HG03521 (cell line): ENCODE measurements at regions not wholly inside any gene's neighbourhood (a gene's known extent, or its start where the extent isn't known, plus 50 kb on each side); places are given as distances from the start of the nearest gene placed in this dataset.
"Not testable (repeated sequence)": the region's sequence is repeated elsewhere in the genome, so short reads cannot be mapped to it uniquely, and the experiment has no call there.

Source experiments
- ATAC-seq: cut with Tn5 transposase; IDR thresholded peaks from one replicate; pipeline ENCODE4 v1.9.1; 2021; ENCODE audit warnings: mild to moderate bottlenecking, moderate library complexity; ENCODE audit not compliant: unreplicated experiment

- no peak for ATAC-seq
Observed at GRCh38 chr2:215863687-215864086, 149.7 kb downstream of the MREG start.

DNA sequence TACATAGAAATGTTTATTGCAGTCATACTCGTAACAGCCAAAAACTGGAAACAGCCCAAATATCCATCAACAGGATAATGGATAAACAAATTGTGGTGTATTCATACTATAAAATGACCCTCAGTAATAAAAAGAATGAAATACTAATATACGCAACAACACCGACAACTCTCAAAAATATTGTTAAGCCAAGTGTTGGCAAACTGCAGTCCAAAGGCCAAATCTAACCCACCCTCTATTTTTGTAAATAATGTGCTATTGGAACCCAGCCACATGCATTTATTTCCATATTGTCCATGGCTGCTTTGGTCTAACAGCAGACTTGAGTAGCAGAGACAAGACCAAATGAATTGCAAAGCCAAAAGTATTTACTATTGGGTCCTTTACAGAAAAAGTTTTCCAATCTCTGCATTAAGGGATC lies 151.0 kb downstream of the MREG start:
- ATAC-seq, result no peak

DNA sequence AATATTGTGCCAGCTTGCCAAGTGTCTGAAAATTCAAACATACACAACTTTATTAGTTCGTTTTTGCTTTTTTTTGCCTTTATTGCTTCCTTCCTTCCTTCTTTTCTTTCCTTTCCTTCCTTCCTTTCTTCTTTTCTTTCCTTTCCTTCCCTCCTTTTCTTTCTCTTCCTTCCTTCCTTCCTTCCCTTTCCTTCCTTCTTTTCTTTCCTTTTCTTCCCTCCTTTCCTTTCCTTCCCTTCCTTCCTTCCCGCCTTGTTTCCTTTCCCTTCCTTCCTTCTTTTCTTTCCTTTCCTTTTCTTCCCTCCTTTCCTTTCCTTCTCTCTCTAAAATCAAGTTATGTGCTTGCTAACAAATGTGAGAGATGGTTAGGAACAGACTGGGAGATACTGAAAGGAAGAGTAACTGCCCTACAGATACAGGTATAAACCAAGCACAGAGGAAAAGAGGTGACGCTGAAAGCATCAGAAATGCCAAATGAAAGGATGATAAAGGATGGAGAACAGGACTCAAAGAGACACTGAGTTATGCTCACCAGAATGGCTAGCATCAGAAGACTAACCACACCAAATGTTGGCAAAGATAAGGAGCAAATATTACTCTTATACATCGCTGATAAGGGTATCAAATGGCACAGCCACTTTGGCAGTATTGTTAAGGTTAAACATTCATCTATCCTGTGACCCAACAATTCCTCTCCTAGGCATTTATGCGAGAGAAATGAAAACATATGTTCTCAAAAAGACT lies 151.6 kb downstream of the MREG start:
- ATAC-seq, result no peak

GRCh38 chr2:215856080-215856479 lies 157.3 kb downstream of the MREG start:
- ATAC-seq, result no peak

GRCh38 chr2:215855308-215855707 lies 158.0 kb downstream of the MREG start:
- ATAC-seq, result not testable (repeated sequence)

GRCh38 chr2:215854008-215854407 lies 159.3 kb downstream of the MREG start:
- ATAC-seq, result no peak

DNA sequence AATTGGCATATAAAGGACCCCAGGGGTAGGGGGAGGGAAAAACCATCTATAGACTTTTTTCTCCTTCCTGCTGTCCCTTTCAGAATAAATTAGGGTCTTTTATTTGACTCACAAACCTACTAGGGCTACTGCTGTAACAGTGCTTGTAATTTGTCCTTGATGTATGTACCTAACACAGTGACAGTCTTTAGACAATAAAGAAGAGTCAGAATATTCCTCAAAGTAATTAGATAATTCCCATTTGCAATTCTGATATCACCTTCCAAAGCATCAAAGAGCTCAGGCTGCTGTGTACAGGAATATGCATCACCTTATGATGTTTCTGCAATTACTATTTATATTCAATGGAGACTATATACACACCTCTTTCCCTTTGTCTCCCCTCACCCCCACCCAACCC lies 161.7 kb downstream of the MREG start:
- ATAC-seq, result no peak

DNA sequence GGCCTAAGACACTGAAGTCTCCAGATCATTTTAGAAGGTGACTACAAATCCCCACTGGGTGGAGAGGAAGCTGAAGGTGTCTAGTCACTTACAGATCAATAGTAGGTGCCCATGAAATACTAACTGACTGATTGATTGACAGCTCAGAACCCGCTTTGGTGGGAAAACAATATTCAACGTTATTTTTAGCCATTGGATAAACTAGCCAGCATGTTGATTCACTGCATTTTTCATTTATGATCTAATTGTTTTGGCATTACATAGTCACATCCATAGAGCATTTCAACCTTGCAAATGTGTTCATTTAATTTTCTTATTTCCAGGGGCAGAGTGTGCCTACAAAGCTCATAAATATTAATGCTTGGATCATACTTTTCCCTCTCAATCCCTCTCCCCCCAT lies 162.3 kb downstream of the MREG start:
- ATAC-seq, result no peak

GRCh38 chr2:215850380-215850779 lies 163.0 kb downstream of the MREG start:
- no peak for ATAC-seq

DNA sequence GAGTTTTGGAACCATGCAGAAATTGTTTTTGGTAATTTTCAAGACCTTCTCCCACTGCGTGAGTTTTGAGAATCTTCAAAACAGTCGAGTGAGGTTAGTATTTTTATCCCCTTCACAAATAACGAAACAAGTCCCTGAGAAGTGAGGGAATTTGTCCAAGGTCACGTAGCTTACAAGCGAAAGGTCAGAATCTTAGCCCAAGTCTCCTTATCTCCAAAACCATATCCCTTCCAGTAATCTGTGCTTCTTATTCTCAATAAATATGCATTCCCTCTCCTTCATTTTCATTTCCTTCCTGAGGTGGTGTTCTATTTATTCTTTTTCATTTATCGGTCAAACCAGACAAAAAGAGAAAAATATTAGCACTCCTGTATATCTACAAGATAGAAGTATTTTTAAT lies 163.6 kb downstream of the MREG start:
- ATAC-seq, result no peak

- no peak for ATAC-seq
Observed at GRCh38 chr2:215848698-215849097, 164.7 kb downstream of the MREG start.

DNA sequence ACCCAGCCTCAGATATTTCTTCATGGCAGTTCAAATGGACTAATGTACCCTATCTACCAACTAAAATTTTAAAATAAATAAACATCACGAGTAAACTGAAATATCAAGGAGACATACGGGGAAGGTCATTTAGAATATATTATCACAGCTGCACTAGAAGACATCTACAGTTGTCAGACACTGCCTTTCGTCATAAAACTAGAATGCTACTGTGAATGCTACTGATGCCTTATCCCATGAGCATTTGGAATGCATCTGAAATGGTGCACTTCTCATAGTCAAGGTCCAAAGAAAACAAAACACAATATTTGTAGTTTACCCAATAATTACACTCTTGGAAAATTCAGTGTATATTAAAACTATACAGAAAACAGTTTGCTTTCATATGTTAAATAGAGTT lies 165.2 kb downstream of the MREG start:
- ATAC-seq, result no peak

DNA sequence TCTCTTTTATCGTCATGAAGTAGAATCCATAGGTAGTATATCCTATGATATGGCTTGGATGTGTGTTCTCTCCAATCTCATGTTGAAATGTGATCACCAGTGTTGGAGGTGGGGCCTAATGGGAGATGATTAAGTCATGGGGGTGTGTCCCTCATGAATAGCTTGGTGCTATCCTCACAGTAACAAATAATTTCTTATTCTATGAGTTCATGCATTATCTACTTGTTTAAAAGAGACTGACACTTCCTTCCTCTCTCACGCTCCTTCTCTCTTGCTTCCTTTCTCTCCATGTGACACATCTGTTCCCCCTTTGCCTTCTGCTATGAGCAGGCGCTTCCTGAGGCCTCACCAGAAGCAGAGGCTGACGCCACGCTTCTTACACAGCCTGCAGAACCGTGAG lies 165.6 kb downstream of the MREG start:
- ATAC-seq, result no peak

DNA sequence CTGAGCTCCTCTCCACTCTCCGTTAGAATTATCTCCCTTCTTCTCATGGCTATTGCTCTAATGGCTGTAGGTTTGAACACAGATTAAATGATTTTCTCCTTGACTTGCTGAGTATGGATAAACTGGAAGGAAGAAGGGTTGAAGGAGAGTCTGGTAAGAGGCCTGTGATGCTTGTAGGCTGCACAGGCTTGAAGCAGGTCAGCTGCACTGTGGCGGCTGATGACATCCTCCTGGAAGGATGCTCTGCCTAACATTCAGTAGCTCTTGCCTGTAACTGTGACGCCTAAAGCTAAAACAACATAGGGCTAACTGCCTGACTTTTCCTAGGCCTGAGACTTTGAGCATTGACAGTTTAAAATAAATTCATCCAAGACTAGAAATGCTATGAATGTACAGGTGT lies 166.3 kb downstream of the MREG start:
- ATAC-seq, result no peak

- ATAC-seq, result peak; percentile 52
Observed at GRCh38 chr2:215845839-215846586, 167.3 kb downstream of the MREG start.

GRCh38 chr2:215843579-215843978 lies 169.8 kb downstream of the MREG start:
- no peak for ATAC-seq

DNA sequence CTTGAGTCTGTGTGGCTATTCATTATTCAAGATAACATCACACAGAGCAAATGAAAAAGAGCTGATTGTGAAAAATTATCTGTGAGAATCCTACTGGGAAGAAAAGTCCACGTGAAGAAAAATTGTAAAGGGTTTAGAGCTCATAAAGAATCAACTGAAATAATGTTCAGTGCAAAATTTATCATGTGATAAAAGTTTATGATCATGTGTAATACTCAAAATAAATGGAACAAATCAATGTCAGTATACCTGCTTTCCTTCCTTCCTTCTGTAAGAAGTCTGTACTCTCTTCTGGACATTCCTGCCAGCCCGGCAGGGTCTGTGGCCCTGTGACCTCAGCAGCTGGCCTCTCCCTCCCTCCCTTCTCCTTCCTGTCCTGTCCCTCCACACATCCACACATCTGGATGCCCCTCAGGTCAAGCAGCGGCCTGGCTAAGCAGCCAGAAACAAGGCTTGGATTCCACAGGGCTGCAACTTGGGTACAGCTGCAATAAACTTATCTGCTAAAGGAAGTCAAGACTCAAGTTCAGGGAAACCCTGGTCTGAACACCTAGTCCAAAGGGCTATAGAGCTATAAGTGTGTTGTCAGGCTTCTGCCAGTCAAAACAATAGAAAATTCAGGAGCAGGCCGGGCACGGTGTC lies 172.1 kb downstream of the MREG start:
- ATAC-seq, result no peak

DNA sequence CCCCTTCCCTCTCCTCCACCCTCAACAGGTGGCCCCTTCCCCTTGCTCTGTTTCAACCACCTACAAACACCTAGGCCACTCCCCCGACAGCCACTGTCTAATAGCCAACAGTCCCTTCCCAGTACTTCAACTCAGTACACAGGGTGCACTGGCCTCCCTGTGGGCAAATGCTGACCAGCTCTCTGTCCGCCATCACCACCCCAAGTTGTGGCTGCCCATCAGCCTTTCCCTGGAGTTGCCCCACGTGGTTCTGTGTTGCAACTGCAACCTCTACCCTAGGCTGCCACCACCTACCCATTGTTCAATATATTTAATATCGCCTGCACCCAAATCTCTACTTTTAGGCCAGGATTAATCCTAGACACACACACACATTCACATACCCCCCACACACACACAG lies 173.5 kb downstream of the MREG start:
- ATAC-seq, result no peak

GRCh38 chr2:215839309-215839708 lies 174.0 kb downstream of the MREG start:
- no peak for ATAC-seq

- ATAC-seq, result no peak
Observed at GRCh38 chr2:215836881-215837280, 176.5 kb downstream of the MREG start.

- no peak for ATAC-seq
Observed at GRCh38 chr2:215835657-215836056, 177.7 kb downstream of the MREG start.

DNA sequence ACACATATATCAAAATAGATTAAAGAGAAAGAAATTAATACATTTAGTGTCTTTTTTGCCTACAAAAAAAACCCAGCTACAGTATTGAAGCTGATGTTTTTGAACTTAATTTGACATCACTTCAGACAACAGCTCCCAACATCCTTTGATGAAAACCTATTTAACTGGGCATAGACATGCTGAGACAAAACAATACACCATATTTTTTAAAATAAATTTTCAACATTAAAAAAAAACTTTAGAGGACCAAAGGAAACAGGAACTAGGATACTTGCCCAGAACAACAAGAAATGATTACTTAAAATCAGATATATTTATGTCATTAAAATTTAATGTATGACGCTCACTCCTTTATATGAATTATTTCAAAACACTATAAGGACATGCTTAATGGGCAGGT lies 178.1 kb downstream of the MREG start:
- no peak for ATAC-seq
